Spleen (tissue), 11 donors: ENCODE measurements at regions not wholly inside any gene's neighbourhood (a gene's known extent, or its start where the extent isn't known, plus 50 kb on each side); places are given as distances from the start of the nearest gene placed in this dataset.

Experiments
- DNase-seq: peaks from one replicate; pipeline ENCODE4 v3.0.0-alpha.2; 2020
- H3K27ac ChIP-seq, 8 donors: fragments of 200-600 bp; sonication (generic) in 7 of 8; 1 replicate in 4 of 8; 2 replicates in 4 of 8; pipeline versions ENCODE4 v1.5.0 to v1.8.0; 2016 to 2021; ENCODE audit warnings: inconsistent platforms in 4 of 8, mild to moderate bottlenecking in 4 of 8, moderate library complexity in 1 of 8
- H3K27me3 ChIP-seq, 7 donors: fragments of 200-600 bp; sonication (generic) in 6 of 7; replicated peaks in 1 of 7; 1 replicate in 4 of 7; 2 replicates in 3 of 7; pipeline versions ENCODE4 v1.5.0 to v1.8.0; 2016 to 2021; ENCODE audit warnings: inconsistent platforms in 3 of 7, mild to moderate bottlenecking in 1 of 7
- H3K36me3 ChIP-seq, 6 donors: fragments of 200-600 bp; sonication (generic) in 5 of 6; 1 replicate in 4 of 6; 2 replicates in 2 of 6; pipeline versions ENCODE4 v1.5.0 to v1.8.0; 2016 to 2021; ENCODE audit warnings: inconsistent platforms in 2 of 6
- H3K4me1 ChIP-seq, 6 donors: fragments of 200-600 bp; sonication (generic) in 5 of 6; 1 replicate in 3 of 6; 2 replicates in 3 of 6; pipeline versions ENCODE4 v1.5.0 to v1.8.0; 2016 to 2021; ENCODE audit warnings: inconsistent platforms in 3 of 6
- H3K4me3 ChIP-seq, 8 donors: fragments of 200-600 bp; sonication (generic) in 7 of 8; 1 replicate in 4 of 8; 2 replicates in 4 of 8; pipeline versions ENCODE4 v1.5.0 to v1.8.0; 2016 to 2021; ENCODE audit warnings: inconsistent platforms in 4 of 8, mild to moderate bottlenecking in 4 of 8, moderate library complexity in 2 of 8
- H3K9me3 ChIP-seq, 8 donors: fragments of 200-600 bp; sonication (generic) in 7 of 8; 1 replicate in 4 of 8; 2 replicates in 4 of 8; pipeline versions ENCODE4 v1.5.0 to v1.8.0; 2016 to 2021; ENCODE audit warnings: inconsistent platforms in 4 of 8
- POLR2A ChIP-seq, 3 donors: fragments of 450-650 bp; IDR thresholded peaks; one replicate each; pipeline ENCODE4 v1.5.1; 2017; ENCODE audit warnings: antibody characterized with exemption in 3 of 3, mild to moderate bottlenecking in 1 of 3
- POLR2AphosphoS5 ChIP-seq, 3 donors: sonication (generic); formaldehyde crosslinking; IDR thresholded peaks; one replicate each; pipeline ENCODE4 v1.5.1; 2017; ENCODE audit warnings: antibody characterized with exemption in 3 of 3
- WGBS, 5 donors: extraction: QIAGEN DNeasy Blood & Tissue Kit in 3 of 5; methylation state at CpG; one replicate each; pipeline versions ENCODE4 v1.1.5 to v1.1.7; 2013 to 2018; 5-methylcytosine and 5-hydroxymethylcytosine counted together
- intact Hi-C: fragments of 100-400 bp; cut with DNase I; formaldehyde crosslinking; loops from one replicate; pipeline ENCODE4 v1.15.0; 2023; ENCODE audit warnings: low total_unique reads
- TF ChIP-seq, protein P1 (sequence below), 11 experiments: fragments of 200-600 bp in 7 of 11; fragments of 450-650 bp in 4 of 11; sonication (generic) in 4 of 11; IDR thresholded peaks in 8 of 11; conservative IDR thresholded peaks in 3 of 11; 1 replicate in 7 of 11; 2 replicates in 4 of 11; pipeline versions ENCODE4 v1.4.0 to v1.8.0; 2016 to 2021; ENCODE audit warnings: antibody characterized with exemption in 11 of 11, inconsistent platforms in 4 of 11, mild to moderate bottlenecking in 1 of 11
- donor health status: healthy with polysubstance abuse.
- donor health status: DM: no; HTN: no; CAD: no; lungs with moderate emphysema.
- donor health status: DM: no; HTN: no; CAD: no.
- donor health status: Bipolar disorder and iron deficiency.
- donor health status: healthy.
- donor health status: DM: no; HTN: no; CAD: no.
- donor health status: DM: yes; HTN: yes; CAD: no.

DNA sequence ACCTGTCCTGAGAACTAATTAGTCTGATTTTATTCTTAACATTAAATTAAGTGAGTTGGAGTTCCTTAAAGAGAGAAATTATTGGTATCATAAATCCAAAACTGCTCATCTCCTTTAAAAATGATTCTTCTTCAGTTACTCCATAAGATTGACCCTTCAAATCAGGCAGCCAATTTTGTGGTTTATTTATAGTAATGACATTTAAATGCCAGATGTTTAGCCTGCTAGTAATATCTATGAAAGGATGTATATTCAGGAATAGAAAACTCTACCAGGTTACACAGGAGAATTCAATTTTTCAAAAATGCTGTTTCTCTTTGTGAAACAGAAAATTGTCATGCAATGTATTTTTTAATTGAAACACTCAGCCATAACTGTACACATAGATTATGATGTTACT is 457.8 kb upstream of the ROBO2 start:
- intact Hi-C loops = no loop called here
- TF ChIP-seq POLR2AphosphoS5 (IDR thresholded peaks at IDR 0.05) (no peak), POLR2A (IDR thresholded peaks at IDR 0.05) (no peak)
- TF ChIP-seq, protein P1, sequence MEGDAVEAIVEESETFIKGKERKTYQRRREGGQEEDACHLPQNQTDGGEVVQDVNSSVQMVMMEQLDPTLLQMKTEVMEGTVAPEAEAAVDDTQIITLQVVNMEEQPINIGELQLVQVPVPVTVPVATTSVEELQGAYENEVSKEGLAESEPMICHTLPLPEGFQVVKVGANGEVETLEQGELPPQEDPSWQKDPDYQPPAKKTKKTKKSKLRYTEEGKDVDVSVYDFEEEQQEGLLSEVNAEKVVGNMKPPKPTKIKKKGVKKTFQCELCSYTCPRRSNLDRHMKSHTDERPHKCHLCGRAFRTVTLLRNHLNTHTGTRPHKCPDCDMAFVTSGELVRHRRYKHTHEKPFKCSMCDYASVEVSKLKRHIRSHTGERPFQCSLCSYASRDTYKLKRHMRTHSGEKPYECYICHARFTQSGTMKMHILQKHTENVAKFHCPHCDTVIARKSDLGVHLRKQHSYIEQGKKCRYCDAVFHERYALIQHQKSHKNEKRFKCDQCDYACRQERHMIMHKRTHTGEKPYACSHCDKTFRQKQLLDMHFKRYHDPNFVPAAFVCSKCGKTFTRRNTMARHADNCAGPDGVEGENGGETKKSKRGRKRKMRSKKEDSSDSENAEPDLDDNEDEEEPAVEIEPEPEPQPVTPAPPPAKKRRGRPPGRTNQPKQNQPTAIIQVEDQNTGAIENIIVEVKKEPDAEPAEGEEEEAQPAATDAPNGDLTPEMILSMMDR (IDR thresholded peaks at IDR 0.05 in 8 of 11, conservative IDR thresholded peaks at IDR 0.05 in 3 of 11) = no peak

DNA sequence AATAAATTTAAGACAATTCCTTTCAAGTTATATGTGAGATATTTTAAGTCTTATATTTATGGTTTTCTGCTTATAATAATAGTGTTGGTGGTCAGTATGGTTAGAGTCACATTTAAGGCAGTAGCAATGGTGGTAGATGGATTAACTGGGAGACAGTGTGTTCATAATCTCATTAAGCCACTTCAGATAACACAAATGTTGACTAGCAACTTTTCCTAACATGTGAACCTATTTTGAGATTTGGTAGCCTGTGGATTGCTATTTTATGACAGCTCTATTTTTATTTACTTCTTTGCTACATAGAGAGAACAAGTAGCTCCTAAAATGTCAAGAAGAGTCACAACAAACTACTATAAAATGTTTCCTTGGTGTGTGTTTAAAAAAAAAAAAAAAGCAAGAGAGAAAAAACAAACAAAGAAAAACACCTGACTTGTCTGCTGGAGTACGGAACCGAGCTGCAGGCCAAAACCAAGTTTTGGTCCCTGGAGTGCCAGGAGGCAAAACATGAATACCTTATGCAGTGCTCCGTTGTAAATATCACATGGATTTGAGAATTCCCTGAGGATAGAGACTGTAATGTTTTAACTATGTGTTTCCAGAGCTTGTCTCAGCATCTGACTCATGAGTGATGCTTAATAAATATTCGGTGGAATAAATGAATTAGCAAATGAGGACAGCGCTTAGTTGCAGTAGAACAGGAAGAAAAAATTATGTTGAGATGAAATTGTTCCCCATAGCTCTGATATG is 457.1 kb upstream of the ROBO2 start:
- H3K27ac ChIP-seq = no peak overlapping the region
- intact Hi-C loops = no loop called here
- H3K9me3 ChIP-seq = no peaks in the 10 kb centered on the region
- WGBS, 5 donors = 84 to 88% (median 84%) methylated on average over 5 of the region's 5 CpGs
- no peaks in the 10 kb centered on the region for H3K4me1 ChIP-seq
- H3K36me3 ChIP-seq = no peaks in the 10 kb centered on the region
- no peak for DNase-seq
- no peak for TF ChIP-seq POLR2A (IDR thresholded peaks at IDR 0.05)
- TF ChIP-seq, protein P1 (IDR thresholded peaks at IDR 0.05 in 8 of 11, conservative IDR thresholded peaks at IDR 0.05 in 3 of 11) = no peak
- TF ChIP-seq POLR2AphosphoS5 (IDR thresholded peaks at IDR 0.05) = no peak
- H3K27me3 ChIP-seq = no peaks in the 10 kb centered on the region
- no peak overlapping the region for H3K4me3 ChIP-seq

More for the DNA sequence above, 457.8 kb upstream of the ROBO2 start:
- Histone ChIP-seq H3K9me3 (no peaks in the 10 kb centered on the region), H3K27ac (no peak overlapping the region), H3K27me3 (no peaks in the 10 kb centered on the region), H3K36me3 (no peaks in the 10 kb centered on the region), H3K4me1 (no peaks in the 10 kb centered on the region), H3K4me3 (no peak overlapping the region)
- no peak for DNase-seq

DNA sequence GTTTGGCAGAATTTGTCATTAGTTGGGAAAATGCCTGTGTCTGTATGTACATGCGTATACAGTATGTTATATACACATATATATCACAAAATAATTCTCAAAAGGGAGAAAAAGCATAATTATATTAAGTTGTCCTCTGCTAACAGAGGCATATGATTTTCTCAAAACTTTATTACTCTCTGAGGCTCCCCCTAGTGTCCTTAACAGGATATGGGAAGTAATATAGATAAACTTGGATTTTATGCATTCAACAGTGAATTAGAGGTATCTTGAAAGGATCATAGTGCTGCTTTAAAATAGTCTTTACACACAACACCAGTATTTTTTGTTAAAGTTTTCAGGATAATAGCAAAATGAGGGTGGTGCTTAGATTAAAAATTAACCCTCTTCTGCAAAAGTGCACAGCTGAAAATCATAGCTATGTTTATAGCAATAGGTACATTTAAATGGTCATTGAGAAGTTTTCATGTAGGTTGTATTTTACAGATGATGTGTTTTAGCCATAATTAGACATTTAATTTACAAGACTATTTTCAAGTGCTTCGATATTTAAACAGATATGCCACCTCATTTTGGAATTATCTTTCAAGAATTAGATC is 454.0 kb upstream of the ROBO2 start:
- intact Hi-C loops = no loop called here
- Histone ChIP-seq H3K27me3 (no peaks in the 10 kb centered on the region), H3K4me1 (no peaks in the 10 kb centered on the region), H3K36me3 (no peaks in the 10 kb centered on the region), H3K27ac (no peak overlapping the region), H3K4me3 (no peak overlapping the region), H3K9me3 (peaks cover 0 to 3% (median 0%) of the 10 kb centered on the region in 8 donors)
- no peak for DNase-seq
- WGBS, 5 donors = 63 to 74% (median 70%) methylated on average over 2 of the region's 2 CpGs
- TF ChIP-seq POLR2A (IDR thresholded peaks at IDR 0.05) = no peak
- TF ChIP-seq, protein P1 (IDR thresholded peaks at IDR 0.05 in 8 of 11, conservative IDR thresholded peaks at IDR 0.05 in 3 of 11) = peak in 5 of 11 experiments; percentile 19 to 51 (median 45)

DNA sequence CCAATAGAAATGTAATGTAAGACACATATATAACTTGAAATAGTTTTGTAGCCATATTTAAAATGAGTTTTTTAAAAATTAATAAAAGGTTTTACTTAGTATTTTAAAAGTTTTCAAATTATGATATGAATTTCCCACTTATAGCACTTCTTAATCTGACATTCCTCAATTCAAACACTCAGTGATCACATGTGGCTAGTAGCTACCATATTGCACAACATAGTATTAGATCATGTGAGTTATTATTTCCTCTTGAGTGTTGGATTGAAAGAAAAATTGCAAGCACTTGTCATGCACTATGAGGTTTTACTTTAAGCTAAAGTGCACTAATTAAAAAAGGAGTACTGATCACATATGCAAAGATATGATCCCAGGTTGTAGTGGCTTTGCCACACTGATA is 453.4 kb upstream of the ROBO2 start:
- intact Hi-C loops = no loop called here
- H3K27ac ChIP-seq = no peak overlapping the region

More for the DNA sequence above, 453.4 kb upstream of the ROBO2 start:
- Histone ChIP-seq H3K4me3 (no peak overlapping the region), H3K27me3 (no peaks in the 10 kb centered on the region), H3K4me1 (no peaks in the 10 kb centered on the region), H3K36me3 (no peaks in the 10 kb centered on the region), H3K9me3 (peaks cover 0 to 3% (median 0%) of the 10 kb centered on the region in 8 donors)
- DNase-seq = no peak
- no peak for TF ChIP-seq POLR2AphosphoS5 (IDR thresholded peaks at IDR 0.05)
